MM.1S (cell line): ENCODE measurements at regions not wholly inside any gene's neighbourhood (a gene's known extent, or its start where the extent isn't known, plus 50 kb on each side); places are given as distances from the start of the nearest gene placed in this dataset.

ENCODE experiments used
- DNase-seq: peaks from one replicate; pipeline ENCODE4 v3.0.0-alpha.2; 2015
- H2AFZ ChIP-seq: fragments of 300-600 bp; sonication (generic); 2 replicates; pipeline ENCODE4 v1.6.0; 2016; ENCODE audit warnings: antibody characterized with exemption, low read length
- H3F3A ChIP-seq: fragments of 300-600 bp; sonication (generic); 2 replicates; pipeline ENCODE4 v1.6.1; 2016; ENCODE audit warnings: mild to moderate bottlenecking, antibody characterized with exemption, low read length, moderate library complexity, mixed read lengths; ENCODE audit not compliant: insufficient read depth
- H3K27ac ChIP-seq: fragments of 300-600 bp; sonication (generic); 2 replicates; pipeline ENCODE4 v1.5.1; 2016; ENCODE audit warnings: mild to moderate bottlenecking, low read length
- H3K27me3 ChIP-seq: fragments of 300-600 bp; sonication (generic); replicated peaks from 2 replicates; pipeline ENCODE4 v1.6.0; 2016; ENCODE audit warnings: low read length; ENCODE audit not compliant: insufficient read depth
- H3K36me3 ChIP-seq: fragments of 300-600 bp; sonication (generic); replicated peaks from 2 replicates; pipeline ENCODE4 v1.6.1; 2016; ENCODE audit warnings: mild to moderate bottlenecking, low read length, mixed read lengths; ENCODE audit not compliant: insufficient read depth
- H3K4me1 ChIP-seq: fragments of 300-600 bp; sonication (generic); 2 replicates; pipeline ENCODE4 v1.6.1; 2016; ENCODE audit warnings: low read length, mixed read lengths
- H3K4me2 ChIP-seq: fragments of 300-600 bp; sonication (generic); 2 replicates; pipeline ENCODE4 v1.6.0; 2016; ENCODE audit warnings: low read depth, low read length
- H3K4me3 ChIP-seq: fragments of 300-600 bp; sonication (generic); 2 replicates; pipeline ENCODE4 v1.5.1; 2016; ENCODE audit warnings: low read length, mixed read lengths
- H3K79me2 ChIP-seq: fragments of 300-600 bp; sonication (generic); 2 replicates; pipeline ENCODE4 v1.6.1; 2016; ENCODE audit warnings: mixed run types, low read length, mixed read lengths
- H3K9ac ChIP-seq: fragments of 300-600 bp; sonication (generic); 2 replicates; pipeline ENCODE4 v1.6.1; 2016; ENCODE audit warnings: low read length, mixed read lengths
- H3K9me2 ChIP-seq: fragments of 300-600 bp; sonication (generic); replicated peaks from 2 replicates; pipeline ENCODE4 v1.6.1; 2016; ENCODE audit warnings: mild to moderate bottlenecking, low read length, mixed read lengths; ENCODE audit not compliant: insufficient read depth
- H3K9me3 ChIP-seq: fragments of 300-600 bp; sonication (generic); replicated peaks from 2 replicates; pipeline ENCODE4 v1.6.1; 2016; ENCODE audit warnings: mild to moderate bottlenecking, low read length, mixed read lengths; ENCODE audit not compliant: insufficient read depth
- H4K20me1 ChIP-seq: fragments of 300-600 bp; sonication (generic); 2 replicates; pipeline ENCODE4 v1.6.1; 2016; ENCODE audit warnings: mild to moderate bottlenecking, low read length, moderate library complexity, mixed read lengths; ENCODE audit not compliant: insufficient read depth
- CTCF ChIP-seq: fragments of 300-600 bp; sonication (generic); IDR thresholded peaks from 2 replicates; pipeline ENCODE4 v1.5.1; 2016; ENCODE audit warnings: antibody characterized with exemption, low read length, mixed read lengths
- EZH2 ChIP-seq: fragments of 300-600 bp; sonication (generic); optimal IDR thresholded peaks from 2 replicates; pipeline ENCODE3; 2017; ENCODE audit warnings: low read depth, mild to moderate bottlenecking, antibody characterized with exemption, low read length, mixed read lengths
- EZH2phosphoT487 ChIP-seq: fragments of 300-600 bp; sonication (generic); IDR thresholded peaks from 2 replicates; pipeline ENCODE4 v1.6.1; 2018; ENCODE audit warnings: antibody characterized with exemption, low read length

- Histone ChIP-seq H2AFZ (no peak overlapping the region), H3K4me3 (no peak overlapping the region), H3K9me2 (no peaks in the 10 kb centered on the region), H3K27ac (no peak overlapping the region), H3K9ac (no peak overlapping the region), H3K27me3 (no peaks in the 10 kb centered on the region), H3K4me1 (no peaks in the 10 kb centered on the region), H3K9me3 (no peaks in the 10 kb centered on the region), H3K4me2 (no peak overlapping the region), H4K20me1 (no peaks in the 10 kb centered on the region), H3F3A (no peaks in the 10 kb centered on the region), H3K36me3 (no peaks in the 10 kb centered on the region), H3K79me2 (no peaks in the 10 kb centered on the region)
- no peak for DNase-seq
- TF ChIP-seq CTCF = no peak
- TF ChIP-seq EZH2 = no peak
- no peak for TF ChIP-seq EZH2phosphoT487
Observed at GRCh38 chr1:175845985-175846384, 102.6 kb upstream of the TNR start.

GRCh38 chr1:175845338-175845737 lies 101.9 kb upstream of the TNR start:
- Histone ChIP-seq H3K27ac (no peak overlapping the region), H3K27me3 (no peaks in the 10 kb centered on the region), H3K4me3 (no peak overlapping the region), H4K20me1 (no peaks in the 10 kb centered on the region), H3F3A (no peaks in the 10 kb centered on the region), H3K9me2 (no peaks in the 10 kb centered on the region), H3K79me2 (no peaks in the 10 kb centered on the region), H3K9me3 (no peaks in the 10 kb centered on the region), H3K9ac (no peak overlapping the region), H3K4me1 (no peaks in the 10 kb centered on the region), H2AFZ (no peak overlapping the region), H3K4me2 (no peak overlapping the region), H3K36me3 (no peaks in the 10 kb centered on the region)
- no peak for DNase-seq
- TF ChIP-seq EZH2phosphoT487 (no peak), CTCF (no peak), EZH2 (no peak)

GRCh38 chr1:175844877-175845276 lies 101.5 kb upstream of the TNR start:
- no peaks in the 10 kb centered on the region for H3K79me2 ChIP-seq
- H4K20me1 ChIP-seq = no peaks in the 10 kb centered on the region
- no peaks in the 10 kb centered on the region for H3K36me3 ChIP-seq
- no peak overlapping the region for H2AFZ ChIP-seq
- H3K9me2 ChIP-seq = no peaks in the 10 kb centered on the region
- no peak overlapping the region for H3K27ac ChIP-seq
- H3F3A ChIP-seq = no peaks in the 10 kb centered on the region
- no peak for DNase-seq
- H3K27me3 ChIP-seq = no peaks in the 10 kb centered on the region
- H3K9me3 ChIP-seq = no peaks in the 10 kb centered on the region
- H3K4me3 ChIP-seq = no peak overlapping the region
- H3K4me1 ChIP-seq = no peaks in the 10 kb centered on the region
- no peak for TF ChIP-seq CTCF
- TF ChIP-seq EZH2 = no peak
- no peak for TF ChIP-seq EZH2phosphoT487
- H3K4me2 ChIP-seq = no peak overlapping the region
- no peak overlapping the region for H3K9ac ChIP-seq
